CD4-positive, alpha-beta T cell treated with Interleukin-15 for 4 hours (primary cell): ENCODE measurements at regions not wholly inside any gene's neighbourhood (a gene's known extent, or its start where the extent isn't known, plus 50 kb on each side); places are given as distances from the start of the nearest gene placed in this dataset.
"Not testable (repeated sequence)": the region's sequence is repeated elsewhere in the genome, so short reads cannot be mapped to it uniquely, and the experiment has no call there.

Source experiments
- DNase-seq: peaks from one replicate; pipeline ENCODE4 v3.0.0-alpha.2; 2020; ENCODE audit warnings: low spot score

DNA sequence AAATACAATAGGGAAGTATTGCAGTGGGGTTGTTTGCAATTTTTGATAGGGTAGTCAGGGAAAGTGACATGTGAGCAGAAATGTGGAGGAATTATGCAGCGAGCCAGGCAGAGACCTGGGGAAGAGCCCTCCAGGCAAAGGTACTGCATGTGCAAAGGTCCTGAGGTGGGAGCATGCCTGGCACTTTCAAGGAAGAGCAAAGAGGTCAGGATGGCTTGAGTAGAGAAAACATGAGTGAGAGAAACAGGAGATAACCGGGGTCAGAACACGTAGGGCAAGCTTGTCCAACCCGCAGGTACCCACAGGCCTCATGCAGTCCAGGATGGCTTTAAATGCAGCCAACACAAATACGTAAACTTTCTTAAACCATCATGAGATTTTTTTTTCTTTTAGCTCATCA is 71.0 kb downstream of the COQ2 start:
- no peak for DNase-seq

DNA sequence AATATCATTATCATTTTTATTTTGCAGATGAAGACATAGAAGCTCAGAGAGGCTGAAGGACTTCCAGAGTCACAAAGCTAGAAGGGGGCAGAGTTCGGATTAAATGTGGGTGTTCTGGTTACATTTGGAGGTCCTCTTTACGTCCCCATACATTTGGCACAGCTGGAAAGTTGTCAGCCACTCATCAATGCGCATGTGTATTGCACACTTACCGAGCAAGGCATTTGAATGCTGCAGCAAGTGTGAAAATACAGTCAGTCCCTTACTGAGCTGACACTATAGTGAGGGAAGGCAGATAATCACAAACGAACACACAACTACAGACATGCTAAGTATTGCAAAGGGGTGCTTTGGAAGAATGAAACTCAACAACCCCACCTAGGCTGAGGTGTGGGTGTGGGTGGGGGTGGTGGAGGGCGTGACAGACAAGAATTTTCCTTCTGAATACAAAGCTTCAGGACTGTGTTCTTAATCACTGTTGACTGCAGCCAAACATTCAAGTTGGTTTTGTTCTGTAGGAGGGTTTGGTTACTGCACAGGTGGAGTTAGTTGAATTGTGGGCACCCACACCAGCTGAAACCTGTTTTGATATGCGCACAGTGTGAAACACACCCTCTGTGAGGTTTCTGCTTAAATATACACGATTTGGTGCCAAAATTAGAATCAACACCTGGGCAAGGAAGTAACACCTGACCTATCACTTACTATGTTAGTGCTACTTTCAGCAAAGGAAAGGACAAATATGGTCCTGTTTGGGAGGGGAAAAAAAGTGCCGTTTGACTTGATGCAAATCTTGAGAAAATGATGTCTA is 72.4 kb downstream of the COQ2 start:
- DNase-seq: peak; percentile 77

- no peak for DNase-seq
Measured at GRCh38 chr4:83209419-83209818, 75.2 kb downstream of the COQ2 start.

GRCh38 chr4:83208371-83209365 is 75.9 kb downstream of the COQ2 start:
- DNase-seq: no peak

GRCh38 chr4:83207497-83208101 is 77.0 kb downstream of the COQ2 start:
- DNase-seq: no peak

- DNase-seq: no peak
Measured at GRCh38 chr4:83205760-83206159, 78.8 kb downstream of the COQ2 start.

DNA sequence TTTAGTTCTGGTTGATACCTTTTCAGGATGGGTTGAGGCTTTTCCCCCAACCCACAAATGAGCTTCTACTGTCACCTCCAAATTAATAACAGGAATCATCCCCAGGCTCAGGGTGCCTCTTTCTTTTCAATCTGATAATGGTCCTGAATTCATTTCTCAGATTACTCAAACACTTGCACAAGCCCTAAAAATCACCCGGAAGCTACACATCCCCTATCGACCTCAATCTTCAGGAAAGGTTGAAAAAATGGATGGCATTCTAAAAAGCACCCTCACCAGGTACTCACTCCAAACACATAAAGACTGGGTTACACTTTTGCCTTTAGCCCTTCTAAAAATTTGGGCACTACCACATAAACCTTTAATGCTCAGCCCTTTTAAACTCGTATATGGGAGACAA is 79.9 kb downstream of the COQ2 start:
- DNase-seq: no peak

DNA sequence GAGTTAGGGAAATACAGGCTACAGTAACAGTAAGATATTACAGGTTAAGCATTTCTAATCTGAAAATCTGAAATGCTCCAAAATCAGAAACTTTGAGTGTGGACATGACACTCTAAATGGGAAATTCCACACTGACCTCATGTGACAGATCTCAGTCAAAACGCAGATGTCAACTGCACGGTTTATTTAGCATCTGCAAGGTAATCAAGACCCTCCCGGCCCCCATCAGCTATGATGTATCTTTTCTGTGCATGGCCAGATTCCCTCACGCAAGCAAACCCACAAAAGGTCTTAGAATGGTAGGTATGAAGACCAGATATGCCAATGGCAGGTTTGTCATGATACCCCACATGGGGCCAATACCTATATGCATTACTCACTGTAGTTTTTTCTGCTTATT is 82.8 kb downstream of the COQ2 start:
- DNase-seq: no peak

GRCh38 chr4:83197555-83198235 is 83.2 kb upstream of the PLAC8 start:
- DNase-seq: no peak

DNA sequence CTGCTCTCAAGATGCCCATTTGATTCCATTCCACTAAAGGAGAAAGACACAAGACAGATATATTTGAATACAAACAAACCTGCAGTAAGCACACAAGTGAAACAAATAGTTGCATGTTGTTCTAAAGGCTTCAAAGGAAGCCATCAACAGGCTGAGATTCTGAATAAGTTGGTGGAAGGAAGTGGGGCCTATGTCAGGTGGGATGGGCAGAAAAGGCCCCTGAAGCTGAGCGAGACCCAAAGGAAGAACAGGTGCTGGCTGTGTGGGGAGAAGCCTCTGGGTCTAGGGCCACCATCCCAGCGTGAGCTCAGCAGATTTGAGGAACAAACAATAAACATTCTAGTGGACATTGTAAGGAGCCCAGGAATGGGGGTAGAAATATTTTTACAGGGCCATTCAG is 82.4 kb upstream of the PLAC8 start:
- no peak for DNase-seq

GRCh38 chr4:83195269-83195668 is 80.7 kb upstream of the PLAC8 start:
- no peak for DNase-seq

DNA sequence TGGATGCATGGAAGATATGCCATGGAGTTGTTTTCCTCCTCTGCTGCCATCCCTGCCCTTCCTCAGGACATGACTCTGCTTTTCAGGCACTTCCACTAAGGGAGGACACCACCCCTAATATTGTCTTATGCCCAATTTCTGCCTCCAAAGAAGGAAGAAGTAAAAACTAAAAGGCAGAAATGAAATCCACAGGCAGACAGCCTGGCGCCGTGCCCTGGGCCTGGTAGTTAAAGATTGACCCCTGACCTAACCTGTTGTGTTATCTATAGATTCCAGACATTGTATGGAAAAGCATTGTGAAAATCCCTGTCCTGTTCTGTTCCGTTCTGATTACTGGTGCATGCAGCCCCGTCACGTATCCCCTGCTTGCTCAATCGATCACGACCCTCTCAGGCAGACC is 80.1 kb upstream of the PLAC8 start:
- not testable (repeated sequence) for DNase-seq

DNA sequence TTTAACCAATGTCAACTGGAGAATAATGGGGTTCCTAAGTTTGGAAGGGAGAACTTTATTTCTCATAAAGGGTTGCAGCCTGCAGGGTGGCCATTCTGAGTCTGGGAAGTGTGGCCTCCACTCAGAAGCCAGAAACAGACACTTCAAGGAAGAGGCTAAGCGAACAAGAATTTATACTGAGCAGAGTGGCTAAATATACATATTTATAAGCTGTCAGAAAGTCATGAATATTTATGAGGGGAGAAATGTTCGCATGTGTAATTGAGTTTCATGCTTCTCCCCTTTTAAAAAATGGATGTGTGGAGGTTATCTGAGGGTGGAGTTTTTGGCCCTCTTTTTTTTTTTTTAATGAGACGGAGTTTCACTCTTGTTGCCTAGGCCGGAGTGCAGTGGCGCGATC is 78.1 kb upstream of the PLAC8 start:
- no peak for DNase-seq

DNA sequence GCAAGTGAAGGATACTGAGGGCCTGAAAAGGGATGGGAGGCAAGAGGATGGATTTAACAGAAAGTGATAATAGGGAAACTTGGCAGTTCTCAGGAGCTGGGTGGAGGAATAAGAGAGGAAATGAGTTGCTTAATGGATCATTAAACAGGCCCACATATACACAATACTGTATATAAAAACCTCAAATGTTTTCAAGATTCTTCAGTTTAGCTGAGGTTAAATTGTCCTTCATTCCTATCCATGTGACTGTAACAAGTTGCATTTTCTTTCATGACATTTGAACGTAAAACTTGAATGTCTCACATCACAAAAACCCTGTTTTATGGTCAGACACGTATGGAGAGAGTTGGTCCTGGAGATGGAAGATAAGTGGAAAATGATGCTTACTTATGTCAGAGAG is 76.5 kb upstream of the PLAC8 start:
- no peak for DNase-seq

DNA sequence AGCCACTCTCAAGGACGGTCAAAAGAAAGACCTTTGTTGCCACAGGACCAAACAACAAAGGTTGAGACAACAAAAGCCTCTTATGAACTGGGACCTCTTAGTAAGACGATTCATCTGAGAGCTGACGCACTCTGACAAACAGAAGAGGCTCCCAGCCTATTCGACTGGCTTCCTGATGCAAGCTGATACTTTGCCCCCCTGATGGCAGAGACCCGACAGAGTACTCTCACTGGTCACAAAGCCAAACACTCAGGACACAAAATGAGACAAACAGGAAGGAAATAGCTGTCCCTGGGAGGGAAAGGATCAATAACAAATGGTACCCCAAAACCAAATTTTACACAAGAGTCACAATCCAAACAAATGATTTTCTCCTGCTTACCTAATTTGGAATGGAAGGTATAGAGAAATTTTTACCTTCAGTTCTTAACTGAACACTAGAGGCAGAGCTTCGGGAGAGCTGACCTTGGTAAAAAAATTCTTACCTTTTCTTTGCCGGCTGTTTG is 75.2 kb upstream of the PLAC8 start:
- no peak for DNase-seq

DNA sequence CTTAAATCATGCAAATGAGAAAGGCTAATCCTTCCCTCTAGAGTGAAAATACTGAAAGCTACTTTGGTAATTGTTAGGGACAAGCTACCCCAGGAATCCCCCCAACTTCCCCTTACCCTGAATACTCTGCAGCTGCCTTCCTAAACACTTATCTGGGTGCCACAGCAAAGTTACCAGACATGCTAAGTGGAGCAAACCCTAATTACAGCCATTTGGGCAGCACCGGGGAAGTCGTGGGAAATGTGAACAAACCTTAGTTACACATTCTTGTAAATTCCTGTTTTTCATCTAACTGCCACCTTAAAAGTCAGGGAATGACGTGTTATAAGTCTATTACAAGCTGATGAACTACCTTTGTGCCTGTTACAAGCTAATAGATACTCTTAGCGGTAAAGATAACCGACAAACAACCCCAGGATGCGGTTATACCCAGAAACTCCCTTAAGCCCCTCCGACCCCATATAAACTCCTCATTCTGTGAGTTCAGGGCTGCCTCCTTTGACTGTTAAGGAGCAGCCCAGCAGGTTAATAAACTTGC is 66.0 kb upstream of the PLAC8 start:
- DNase-seq: no peak

DNA sequence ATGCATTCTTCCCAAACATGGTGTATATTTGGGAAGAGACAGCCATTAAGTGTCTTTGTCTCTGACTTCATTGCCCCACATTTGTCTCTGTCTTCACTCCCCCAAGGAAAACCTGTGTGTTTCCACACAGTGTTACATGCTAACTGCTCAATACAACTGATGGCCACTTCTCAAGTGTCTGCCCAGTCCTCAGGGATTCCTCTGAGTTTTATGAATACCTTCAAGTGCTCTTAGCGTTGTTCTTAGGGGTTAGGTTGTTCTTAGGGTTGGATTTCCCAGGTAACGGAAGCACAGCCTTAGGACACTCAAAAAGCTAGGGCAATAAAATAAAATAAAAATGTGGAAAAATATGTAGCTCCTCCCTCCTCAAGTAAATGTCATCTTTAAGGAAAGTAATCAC is 64.7 kb upstream of the PLAC8 start:
- DNase-seq: no peak

DNA sequence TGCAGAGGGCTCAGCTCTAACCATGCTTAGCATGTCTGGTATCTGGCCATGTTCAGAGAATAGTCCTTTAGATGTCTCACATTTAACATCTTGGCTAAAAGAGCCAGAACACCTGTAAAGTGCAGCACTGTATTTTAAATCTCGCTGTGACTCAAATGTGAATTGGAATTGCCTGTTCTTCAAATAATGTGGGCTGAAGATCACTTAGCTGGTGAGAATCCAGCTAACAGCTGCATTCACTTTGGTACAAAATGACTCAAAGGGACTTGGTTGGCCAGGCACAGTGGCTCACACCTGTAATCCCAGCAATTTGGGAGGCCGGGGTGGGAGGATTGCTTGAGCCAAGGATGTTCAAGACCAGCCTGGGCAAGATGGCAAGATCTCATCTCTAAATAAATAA is 63.5 kb upstream of the PLAC8 start:
- no peak for DNase-seq

GRCh38 chr4:83177182-83177581 is 62.7 kb upstream of the PLAC8 start:
- no peak for DNase-seq

GRCh38 chr4:83174844-83175414 is 60.4 kb upstream of the PLAC8 start:
- DNase-seq: no peak

DNA sequence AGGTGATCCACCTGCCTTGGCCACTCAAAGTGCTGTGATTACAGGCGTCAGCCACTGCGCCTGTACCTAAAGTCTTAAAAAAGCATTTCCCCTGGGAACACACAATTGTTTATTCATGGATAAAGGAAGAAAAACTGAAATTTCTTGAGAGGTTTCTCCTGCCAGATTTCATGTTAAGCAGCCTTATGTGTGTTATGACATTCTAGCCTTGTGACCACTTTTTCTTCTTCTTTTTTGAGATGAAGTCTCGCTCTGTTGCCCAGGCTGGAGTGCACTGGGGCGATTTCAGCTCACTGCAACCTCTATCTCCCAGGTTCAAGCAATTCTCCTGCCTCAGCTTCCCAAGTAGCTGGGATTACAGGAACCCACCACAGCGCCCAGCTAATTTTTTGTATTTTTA is 57.8 kb upstream of the PLAC8 start:
- no peak for DNase-seq
